OCI-LY7 (cell line): ENCODE measurements at regions not wholly inside any gene's neighbourhood (a gene's known extent, or its start where the extent isn't known, plus 50 kb on each side); places are given as distances from the start of the nearest gene placed in this dataset.

ENCODE experiments used
- BruUV-seq: library from RNA; stranded (reverse); fragments of 400-500 nt; replicated peaks from 2 replicates; lab custom pipeline; 2021; lab: Mats Ljungman, UMichigan
- CTCF ChIA-PET: fragments of 300-600 bp; sonication (Branson Sonifier 250); formaldehyde crosslinking; loops from one replicate; lab custom pipeline; 2022; ENCODE audit warnings: antibody characterized with exemption; ENCODE audit not compliant: unreplicated experiment; lab: Charles Lee
- POLR2A ChIA-PET: fragments of 300-600 bp; sonication (Branson Sonifier 250); formaldehyde crosslinking; loops from one replicate; lab custom pipeline; 2022; ENCODE audit warnings: antibody characterized with exemption; lab: Charles Lee
- DNase-seq: peaks from one replicate; pipeline ENCODE4 v3.0.0-alpha.2; 2015; ENCODE audit warnings: low spot score
- H2AFZ ChIP-seq: fragments of 200-600 bp; sonication (generic), shearing (Covaris generic); 2 replicates; pipeline ENCODE4 v1.6.1; 2014; ENCODE audit warnings: mild to moderate bottlenecking, antibody characterized with exemption, low read length, moderate library complexity
- H3K27ac ChIP-seq: fragments of 200-600 bp; sonication (generic); 2 replicates; pipeline ENCODE4 v1.5.1; 2014; ENCODE audit warnings: mixed run types, low read depth, mild to moderate bottlenecking, moderate library complexity, low read length, inconsistent platforms; ENCODE audit not compliant: poor library complexity, severe bottlenecking
- H3K36me3 ChIP-seq: fragments of 200-600 bp; sonication (generic); 2 replicates; pipeline ENCODE4 v1.6.1; 2014; ENCODE audit warnings: mild to moderate bottlenecking, antibody characterized with exemption, low read length, moderate library complexity, mixed read lengths; ENCODE audit not compliant: insufficient read depth
- H3K4me1 ChIP-seq: fragments of 200-600 bp; sonication (generic); 2 replicates; pipeline ENCODE4 v1.5.1; 2014; ENCODE audit warnings: mild to moderate bottlenecking, low read length; ENCODE audit not compliant: insufficient read depth, poor library complexity, severe bottlenecking
- H3K4me2 ChIP-seq: fragments of 200-600 bp; sonication (generic); 2 replicates; pipeline ENCODE4 v1.6.1; 2014; ENCODE audit warnings: mild to moderate bottlenecking, low read length
- H3K4me3 ChIP-seq: fragments of 200-600 bp; sonication (generic); 2 replicates; pipeline ENCODE4 v1.5.1; 2014; ENCODE audit warnings: mild to moderate bottlenecking, low read depth, low read length; ENCODE audit not compliant: poor library complexity, severe bottlenecking
- H3K79me2 ChIP-seq: fragments of 200-600 bp; sonication (generic); 2 replicates; pipeline ENCODE4 v1.6.1; 2016; ENCODE audit warnings: low read depth, mild to moderate bottlenecking, low read length, moderate library complexity, mixed read lengths; ENCODE audit not compliant: insufficient read depth
- H3K9me2 ChIP-seq: fragments of 200-600 bp; sonication (generic); 2 replicates; pipeline ENCODE4 v1.6.1; 2016; ENCODE audit warnings: mild to moderate bottlenecking, low read length, mixed read lengths; ENCODE audit not compliant: insufficient read depth
- H3K9me3 ChIP-seq: fragments of 200-600 bp; sonication (generic); 2 replicates; pipeline ENCODE4 v1.6.1; 2014; ENCODE audit warnings: mild to moderate bottlenecking, mixed run types, low read length, mixed read lengths
- H4K20me1 ChIP-seq: fragments of 200-600 bp; sonication (generic); 2 replicates; pipeline ENCODE4 v1.6.1; 2014; ENCODE audit warnings: mild to moderate bottlenecking, antibody characterized with exemption, low read length, moderate library complexity, mixed read lengths; ENCODE audit not compliant: insufficient read depth
- CTCF ChIP-seq: fragments of 200-600 bp; sonication (generic); conservative IDR thresholded peaks from 2 replicates; pipeline ENCODE4 v1.5.1; 2014; ENCODE audit warnings: mild to moderate bottlenecking, antibody characterized with exemption, low read length, moderate library complexity, mixed read lengths
- EZH2phosphoT487 ChIP-seq: fragments of 200-600 bp; sonication (generic); IDR thresholded peaks from 2 replicates; pipeline ENCODE4 v1.6.1; 2018; ENCODE audit warnings: low read depth, borderline replicate concordance, mild to moderate bottlenecking, mixed run types, antibody characterized with exemption, low read length, moderate library complexity, mixed read lengths
- intact Hi-C: fragments of 100-400 bp; cut with micrococcal nuclease; formaldehyde crosslinking; loops from one replicate; pipeline ENCODE4 v1.10.0; 2022; ENCODE audit not compliant: unreplicated experiment

GRCh38 chr16:79998143-79998542 is 397.6 kb upstream of the MAF start:
- BruUV-seq = no TSS peak

GRCh38 chr16:79997257-79997656 is 396.7 kb upstream of the MAF start:
- Histone ChIP-seq H3K4me3 (no peak overlapping the region), H3K27ac (no peak overlapping the region), H3K9me2 (no peaks in the 10 kb centered on the region), H4K20me1 (no peaks in the 10 kb centered on the region), H2AFZ (no peak overlapping the region), H3K4me2 (no peak overlapping the region), H3K36me3 (no peaks in the 10 kb centered on the region), H3K4me1 (no peaks in the 10 kb centered on the region), H3K9me3 (no peaks in the 10 kb centered on the region), H3K79me2 (no peaks in the 10 kb centered on the region)
- TF ChIP-seq CTCF (peak; percentile 71), EZH2phosphoT487 (no peak)
- POLR2A ChIA-PET = no interaction called here
- peak; percentile 10 for DNase-seq
- CTCF ChIA-PET = no interaction called here
- BruUV-seq = no TSS peak
- intact Hi-C loops = no loop called here

More at GRCh38 chr16:79998143-79998542, 397.6 kb upstream of the MAF start:
- H3K27ac ChIP-seq = no peak overlapping the region
- H3K79me2 ChIP-seq = no peaks in the 10 kb centered on the region
- H3K9me3 ChIP-seq = no peaks in the 10 kb centered on the region
- no peak overlapping the region for H2AFZ ChIP-seq
- no peak for DNase-seq
- no peaks in the 10 kb centered on the region for H3K4me1 ChIP-seq
- H3K9me2 ChIP-seq = no peaks in the 10 kb centered on the region
- intact Hi-C loops = no loop called here
- H3K4me2 ChIP-seq = no peak overlapping the region
- no peak overlapping the region for H3K4me3 ChIP-seq
- TF ChIP-seq EZH2phosphoT487 = no peak
- TF ChIP-seq CTCF = no peak
- H3K36me3 ChIP-seq = no peaks in the 10 kb centered on the region
- ChIA-PET CTCF (no interaction called here), POLR2A (no interaction called here)
- no peaks in the 10 kb centered on the region for H4K20me1 ChIP-seq

GRCh38 chr16:79996321-79996720 is 395.8 kb upstream of the MAF start:
- no peak for DNase-seq
- no peak for TF ChIP-seq CTCF
- ChIA-PET POLR2A (no interaction called here), CTCF (no interaction called here)
- BruUV-seq = no TSS peak
- Histone ChIP-seq H3K4me1 (no peaks in the 10 kb centered on the region), H4K20me1 (no peaks in the 10 kb centered on the region), H3K9me2 (no peaks in the 10 kb centered on the region), H2AFZ (no peak overlapping the region), H3K79me2 (no peaks in the 10 kb centered on the region), H3K4me2 (no peak overlapping the region), H3K9me3 (no peaks in the 10 kb centered on the region), H3K36me3 (no peaks in the 10 kb centered on the region), H3K27ac (no peak overlapping the region), H3K4me3 (no peak overlapping the region)
- intact Hi-C loops = no loop called here
